Immature natural killer cell (primary cell): ENCODE measurements at regions not wholly inside any gene's neighbourhood (a gene's known extent, or its start where the extent isn't known, plus 50 kb on each side); places are given as distances from the start of the nearest gene placed in this dataset.

ENCODE experiments used
- DNase-seq, 3 donors: peaks; one replicate each; pipeline ENCODE4 v3.0.0; 2022; ENCODE audit warnings: mixed read lengths in 1 of 3
- H3K27ac Mint-ChIP-seq, 6 donors: one replicate each; pipeline ENCODE4 v1.8.0; 2020; ENCODE audit warnings: mixed read lengths in 6 of 6, mild to moderate bottlenecking in 5 of 6, inconsistent platforms in 4 of 6, moderate library complexity in 3 of 6
- H3K27me3 Mint-ChIP-seq, 3 donors: one replicate each; pipeline ENCODE4 v1.8.0; 2020 to 2021; ENCODE audit warnings: low read depth in 3 of 3, mild to moderate bottlenecking in 3 of 3, mixed read lengths in 3 of 3, moderate library complexity in 3 of 3, inconsistent platforms in 1 of 3
- H3K36me3 Mint-ChIP-seq, 3 donors: one replicate each; pipeline ENCODE4 v1.8.0; 2020; ENCODE audit warnings: mixed read lengths in 3 of 3, inconsistent platforms in 2 of 3, mild to moderate bottlenecking in 2 of 3
- H3K4me1 Mint-ChIP-seq, 2 donors: one replicate each; pipeline ENCODE4 v1.8.0; 2020; ENCODE audit warnings: inconsistent platforms in 2 of 2, mild to moderate bottlenecking in 2 of 2, mixed read lengths in 2 of 2, moderate library complexity in 1 of 2
- H3K4me3 Mint-ChIP-seq, 5 donors: one replicate each; pipeline ENCODE4 v1.8.0; 2020; ENCODE audit warnings: mild to moderate bottlenecking in 5 of 5, mixed read lengths in 5 of 5, inconsistent platforms in 3 of 5, moderate library complexity in 3 of 5
- H3K9me3 Mint-ChIP-seq, 6 donors: one replicate each; pipeline ENCODE4 v1.8.0; 2020; ENCODE audit warnings: mild to moderate bottlenecking in 6 of 6, mixed read lengths in 6 of 6, inconsistent platforms in 4 of 6, moderate library complexity in 3 of 6

DNA sequence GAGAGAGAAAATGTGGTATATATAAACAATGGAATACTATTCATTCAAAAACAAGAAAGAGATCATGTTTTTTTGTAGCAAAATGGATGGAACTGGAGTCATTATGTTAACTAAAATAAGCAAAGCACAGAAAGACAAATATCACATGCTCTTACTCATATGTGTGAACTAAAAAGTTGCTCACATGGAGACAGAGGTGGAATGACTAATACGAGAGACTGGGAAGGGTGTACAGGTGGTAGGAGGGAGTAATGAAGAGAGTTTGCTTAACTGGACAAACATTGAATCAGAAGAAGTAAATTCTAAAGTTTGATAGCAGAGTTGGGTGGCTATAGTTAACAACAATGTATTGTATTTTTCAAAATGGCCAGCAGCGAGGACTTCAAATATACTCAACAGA, 1080.7 kb upstream of the CHAC2 start:
- DNase-seq = no peak
- Mint-ChIP-seq H3K36me3 (no peaks in the 10 kb centered on the region), H3K27me3 (no peaks in the 10 kb centered on the region), H3K4me1 (no peaks in the 10 kb centered on the region), H3K4me3 (no peak overlapping the region), H3K9me3 (peaks cover 13 to 57% (median 26%) of the 10 kb centered on the region in 6 donors), H3K27ac (no peak overlapping the region)

DNA sequence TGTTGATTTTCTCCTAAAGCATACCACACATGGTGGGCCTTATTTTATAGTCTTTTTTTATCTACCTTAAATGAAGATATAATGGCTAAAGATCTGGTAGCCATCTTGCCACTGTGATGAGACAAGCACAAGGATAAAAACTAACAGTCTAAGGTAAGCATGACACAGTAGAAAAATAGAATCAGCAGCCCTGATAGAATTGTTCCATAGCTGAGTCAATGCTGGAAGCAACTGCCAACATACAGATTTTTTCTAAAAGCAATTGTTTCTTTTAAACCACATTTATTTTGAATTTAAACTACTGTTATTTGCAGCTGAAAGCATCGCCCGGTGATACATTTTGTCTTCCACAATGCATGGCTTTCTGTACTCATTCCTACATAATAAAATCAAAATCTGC, 1091.5 kb upstream of the CHAC2 start:
- Mint-ChIP-seq H3K27ac (no peak overlapping the region), H3K36me3 (no peaks in the 10 kb centered on the region), H3K4me1 (no peaks in the 10 kb centered on the region), H3K4me3 (no peak overlapping the region), H3K9me3 (peaks cover 15 to 44% (median 23%) of the 10 kb centered on the region in 6 donors), H3K27me3 (peaks cover 0 to 2% (median 0%) of the 10 kb centered on the region in 3 donors)
- DNase-seq = no peak

DNA sequence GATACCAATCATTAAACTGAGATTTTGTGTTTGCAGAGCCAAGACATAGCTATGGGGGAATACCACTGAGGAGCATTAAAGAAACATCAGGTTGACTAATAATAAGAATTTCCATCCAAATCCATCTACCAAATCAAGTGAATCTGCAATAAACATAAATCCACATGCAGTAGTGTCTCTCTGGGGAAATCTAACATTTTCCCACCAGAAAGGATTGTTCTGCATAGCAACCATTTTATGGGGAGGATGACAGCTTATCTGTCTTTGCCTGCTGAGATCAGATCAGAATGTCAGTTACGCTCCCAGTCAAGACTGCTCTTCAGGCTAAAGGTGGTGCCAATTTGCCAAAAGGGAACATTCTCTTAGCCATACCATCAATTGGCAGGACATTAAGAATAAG, 1098.9 kb upstream of the CHAC2 start:
- no peaks in the 10 kb centered on the region for H3K4me1 Mint-ChIP-seq
- H3K4me3 Mint-ChIP-seq = no peak overlapping the region
- DNase-seq = no peak
- H3K27ac Mint-ChIP-seq = no peak overlapping the region
- H3K9me3 Mint-ChIP-seq = peaks cover 6 to 25% (median 14%) of the 10 kb centered on the region in 6 donors
- H3K36me3 Mint-ChIP-seq = no peaks in the 10 kb centered on the region
- H3K27me3 Mint-ChIP-seq = peaks cover 0 to 2% (median 0%) of the 10 kb centered on the region in 3 donors

DNA sequence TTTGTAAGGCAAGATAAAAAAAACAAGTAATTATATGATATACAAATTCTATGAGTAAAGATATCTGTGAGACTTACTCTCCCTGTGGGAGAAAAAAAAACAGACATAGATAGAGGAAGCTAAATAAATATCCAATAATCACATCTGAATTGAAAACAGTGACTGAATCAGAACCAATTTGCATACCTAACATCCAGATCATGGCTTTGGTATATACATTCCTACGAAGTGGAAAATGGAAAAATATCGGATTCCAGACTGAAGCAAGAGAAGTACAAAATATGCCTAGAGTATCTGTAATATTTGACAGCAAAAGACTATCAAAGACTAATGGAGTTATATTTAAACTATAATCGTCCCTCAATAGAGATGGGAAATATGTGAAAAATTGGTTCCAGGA, 1108.1 kb upstream of the CHAC2 start:
- Mint-ChIP-seq H3K4me3 (no peak overlapping the region), H3K4me1 (no peaks in the 10 kb centered on the region), H3K27ac (no peak overlapping the region), H3K27me3 (peaks cover 0 to 2% (median 0%) of the 10 kb centered on the region in 3 donors), H3K9me3 (peaks cover 11 to 39% (median 17%) of the 10 kb centered on the region in 6 donors), H3K36me3 (no peaks in the 10 kb centered on the region)
- no peak for DNase-seq

DNA sequence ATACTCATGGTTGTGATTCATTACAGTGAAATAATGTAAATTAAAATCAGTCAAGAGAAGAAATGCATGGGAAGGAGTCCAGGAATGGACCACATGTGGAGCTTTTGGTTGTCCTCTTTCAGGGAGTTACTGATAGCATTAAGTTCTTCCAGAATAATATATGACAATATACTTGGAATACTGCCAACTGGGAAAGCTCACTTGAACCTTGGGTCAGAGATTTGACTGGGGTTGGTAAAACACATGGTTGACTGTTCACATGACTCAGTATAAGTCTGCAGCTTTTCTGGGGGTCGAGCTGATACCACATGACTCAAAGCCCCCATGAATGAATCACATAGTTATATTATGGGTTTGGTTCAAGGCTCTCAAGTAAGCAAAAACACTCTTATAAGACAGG, 1109.0 kb upstream of the CHAC2 start:
- Mint-ChIP-seq H3K4me3 (no peak overlapping the region), H3K9me3 (peaks cover 15 to 45% (median 21%) of the 10 kb centered on the region in 6 donors), H3K27ac (no peak overlapping the region), H3K27me3 (peaks cover 0 to 2% (median 0%) of the 10 kb centered on the region in 3 donors), H3K36me3 (no peaks in the 10 kb centered on the region), H3K4me1 (no peaks in the 10 kb centered on the region)
- DNase-seq = no peak

DNA sequence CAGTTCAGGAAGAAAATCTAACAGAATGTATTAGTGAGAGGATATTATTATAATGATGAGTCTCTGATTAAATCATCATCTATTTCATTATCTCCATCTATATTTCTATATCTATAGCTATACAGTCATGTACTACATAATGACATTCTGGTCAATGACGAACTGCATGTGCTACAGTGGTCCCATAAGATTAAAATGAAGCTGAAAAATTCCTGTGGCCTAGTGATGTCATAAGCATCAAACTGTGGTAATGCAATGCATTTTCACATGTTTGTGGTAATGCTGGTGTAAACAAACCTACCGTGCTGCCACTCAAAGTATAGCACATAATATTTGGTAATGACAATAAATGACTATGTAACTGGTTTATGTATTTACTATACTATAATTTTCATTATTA, 1127.9 kb upstream of the CHAC2 start:
- no peak overlapping the region for H3K4me3 Mint-ChIP-seq
- no peak overlapping the region for H3K27ac Mint-ChIP-seq
- H3K9me3 Mint-ChIP-seq = peaks cover 5 to 42% (median 16%) of the 10 kb centered on the region in 6 donors
- no peak for DNase-seq
- H3K4me1 Mint-ChIP-seq = no peaks in the 10 kb centered on the region
- H3K36me3 Mint-ChIP-seq = no peaks in the 10 kb centered on the region
- no peaks in the 10 kb centered on the region for H3K27me3 Mint-ChIP-seq

DNA sequence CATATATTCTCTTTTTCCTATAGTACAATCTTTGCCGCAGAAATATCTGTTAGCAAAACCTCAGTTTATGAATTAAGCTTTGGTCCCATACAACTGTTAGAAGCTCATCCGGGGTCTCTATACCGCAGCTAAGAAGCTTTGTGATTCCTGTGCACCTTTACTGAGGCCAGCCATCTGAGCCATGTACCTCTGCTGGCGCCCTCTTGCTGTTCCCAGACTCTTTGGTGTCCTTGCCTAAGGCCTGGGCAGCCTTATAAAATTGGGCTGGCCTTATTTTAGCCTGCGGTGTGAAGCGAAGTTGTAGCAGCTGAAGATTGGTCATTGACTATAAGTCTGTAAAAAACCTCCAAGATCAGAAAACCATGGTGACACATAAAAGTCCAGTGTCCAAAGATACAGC, 1135.1 kb upstream of the CHAC2 start:
- no peak overlapping the region for H3K4me3 Mint-ChIP-seq
- H3K27ac Mint-ChIP-seq = no peak overlapping the region
- no peaks in the 10 kb centered on the region for H3K4me1 Mint-ChIP-seq
- DNase-seq = no peak
- no peaks in the 10 kb centered on the region for H3K36me3 Mint-ChIP-seq
- peaks cover 13 to 55% (median 23%) of the 10 kb centered on the region in 6 donors for H3K9me3 Mint-ChIP-seq
- no peaks in the 10 kb centered on the region for H3K27me3 Mint-ChIP-seq

DNA sequence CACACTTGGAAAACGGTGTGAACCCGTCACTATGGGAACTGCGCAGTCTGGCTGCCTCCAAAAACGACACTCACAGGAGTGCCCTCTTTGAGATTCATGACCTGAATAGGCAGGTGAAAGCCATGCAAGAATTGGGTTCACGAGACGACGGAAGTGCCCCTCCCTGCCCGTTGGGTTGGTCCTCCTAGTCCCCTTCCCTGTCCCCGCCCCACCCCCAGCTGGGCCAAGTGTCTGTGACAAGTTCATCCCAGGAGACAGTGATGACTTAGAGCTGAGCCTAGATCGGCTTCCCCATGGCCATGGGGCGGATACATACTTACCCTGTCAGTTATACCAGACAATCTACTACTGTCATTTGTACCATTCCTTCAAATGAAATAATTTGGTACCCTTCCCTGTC, 1137.7 kb upstream of the CHAC2 start:
- Mint-ChIP-seq H3K9me3 (peaks cover 8 to 47% (median 24%) of the 10 kb centered on the region in 6 donors), H3K27me3 (peaks cover 0 to 2% (median 0%) of the 10 kb centered on the region in 3 donors), H3K4me1 (no peaks in the 10 kb centered on the region), H3K36me3 (no peaks in the 10 kb centered on the region), H3K4me3 (no peak overlapping the region), H3K27ac (no peak overlapping the region)
- no peak for DNase-seq

DNA sequence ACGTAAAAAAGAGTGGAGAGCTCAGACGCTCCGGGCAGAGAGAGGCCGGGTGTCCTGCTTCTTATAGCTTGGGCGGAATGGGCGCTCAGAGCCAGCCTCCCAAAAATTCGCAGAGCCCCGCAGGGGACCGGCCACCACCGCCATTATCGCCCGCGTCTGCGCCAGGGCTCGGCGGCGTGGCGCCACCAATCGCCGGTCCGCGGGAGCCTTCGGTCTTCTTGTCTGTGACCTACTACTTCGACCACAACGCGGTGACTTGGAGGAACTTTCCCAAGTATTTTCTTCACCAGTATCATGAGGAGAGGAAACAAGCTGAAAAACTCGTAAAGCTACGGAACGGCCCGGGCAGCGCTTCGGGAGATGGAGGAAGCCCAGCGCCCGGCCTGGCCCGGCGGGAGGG, 1138.1 kb upstream of the CHAC2 start:
- Mint-ChIP-seq H3K36me3 (no peaks in the 10 kb centered on the region), H3K4me3 (no peak overlapping the region), H3K27ac (no peak overlapping the region), H3K9me3 (peaks cover 8 to 48% (median 24%) of the 10 kb centered on the region in 6 donors), H3K27me3 (peaks cover 0 to 2% (median 0%) of the 10 kb centered on the region in 3 donors), H3K4me1 (no peaks in the 10 kb centered on the region)
- DNase-seq = no peak

DNA sequence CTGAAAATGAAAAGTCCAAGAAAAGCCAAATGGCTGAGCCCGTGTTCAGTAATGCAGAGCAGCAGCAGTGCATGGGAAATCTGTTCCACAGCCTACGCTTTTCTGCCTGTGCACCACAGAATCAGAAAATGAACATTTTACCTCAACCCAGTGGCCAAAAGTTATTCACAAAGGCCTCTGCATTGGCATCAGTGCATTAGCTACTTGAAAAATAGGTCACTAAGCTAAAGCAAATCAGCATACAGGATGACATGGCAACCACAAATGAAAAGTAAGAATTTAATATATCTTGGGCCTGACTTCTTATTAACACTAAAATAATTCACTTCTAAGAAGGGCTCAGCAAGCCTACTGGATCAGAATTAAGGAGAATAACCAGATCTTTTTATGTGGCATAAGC, 1145.3 kb upstream of the CHAC2 start:
- Mint-ChIP-seq H3K27me3 (peaks cover 0 to 2% (median 0%) of the 10 kb centered on the region in 3 donors), H3K4me3 (no peak overlapping the region), H3K27ac (no peak overlapping the region), H3K36me3 (no peaks in the 10 kb centered on the region), H3K4me1 (no peaks in the 10 kb centered on the region), H3K9me3 (peaks cover 3 to 38% (median 5%) of the 10 kb centered on the region in 6 donors)
- DNase-seq = no peak

DNA sequence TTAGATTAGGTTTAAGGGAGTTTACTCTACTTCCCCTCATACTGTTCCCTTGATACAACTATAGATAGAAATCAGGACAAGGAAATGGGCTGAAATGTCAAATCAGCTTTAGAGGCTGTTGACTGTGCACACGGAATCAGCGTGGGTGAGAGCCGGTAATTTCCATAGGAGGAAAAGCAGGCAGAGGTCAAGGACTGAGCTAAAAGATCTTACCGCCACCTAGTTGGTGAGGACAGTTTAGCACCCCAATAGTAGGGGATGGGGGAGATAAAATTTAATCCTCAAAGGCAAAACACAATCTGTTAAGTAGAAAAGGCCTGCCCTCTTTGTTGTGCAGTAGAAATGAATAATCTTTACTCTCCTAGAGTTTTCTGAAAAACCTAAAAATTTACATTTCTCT, 1154.5 kb upstream of the CHAC2 start:
- no peak for DNase-seq
- no peaks in the 10 kb centered on the region for H3K36me3 Mint-ChIP-seq
- H3K27me3 Mint-ChIP-seq = peaks cover 0 to 3% (median 0%) of the 10 kb centered on the region in 3 donors
- no peaks in the 10 kb centered on the region for H3K4me1 Mint-ChIP-seq
- peaks cover 17 to 51% (median 24%) of the 10 kb centered on the region in 6 donors for H3K9me3 Mint-ChIP-seq
- no peak overlapping the region for H3K4me3 Mint-ChIP-seq
- H3K27ac Mint-ChIP-seq = no peak overlapping the region

DNA sequence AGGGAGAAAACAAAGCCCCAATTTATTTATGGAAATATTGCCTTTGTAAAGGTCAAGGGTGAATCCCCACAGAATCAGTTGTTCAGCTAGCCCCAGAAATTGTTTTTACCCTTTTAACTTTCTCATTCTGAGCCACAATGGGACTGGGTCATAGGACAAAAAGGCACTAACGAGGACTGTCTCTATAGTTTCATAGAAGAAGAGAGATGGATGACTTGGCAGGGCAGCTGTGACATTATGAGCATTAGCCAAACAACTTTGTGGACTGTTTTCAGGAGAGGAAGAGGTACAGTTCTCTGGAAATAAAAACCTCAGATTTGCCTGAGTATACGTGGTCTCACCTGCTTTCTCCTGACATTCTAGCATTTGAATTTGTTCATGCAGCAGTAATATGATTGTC, 1155.8 kb upstream of the CHAC2 start:
- DNase-seq = no peak
- no peaks in the 10 kb centered on the region for H3K36me3 Mint-ChIP-seq
- H3K4me1 Mint-ChIP-seq = no peaks in the 10 kb centered on the region
- H3K4me3 Mint-ChIP-seq = no peak overlapping the region
- H3K27ac Mint-ChIP-seq = no peak overlapping the region
- H3K27me3 Mint-ChIP-seq = peaks cover 0 to 3% (median 0%) of the 10 kb centered on the region in 3 donors
- peaks cover 11 to 42% (median 28%) of the 10 kb centered on the region in 6 donors for H3K9me3 Mint-ChIP-seq

DNA sequence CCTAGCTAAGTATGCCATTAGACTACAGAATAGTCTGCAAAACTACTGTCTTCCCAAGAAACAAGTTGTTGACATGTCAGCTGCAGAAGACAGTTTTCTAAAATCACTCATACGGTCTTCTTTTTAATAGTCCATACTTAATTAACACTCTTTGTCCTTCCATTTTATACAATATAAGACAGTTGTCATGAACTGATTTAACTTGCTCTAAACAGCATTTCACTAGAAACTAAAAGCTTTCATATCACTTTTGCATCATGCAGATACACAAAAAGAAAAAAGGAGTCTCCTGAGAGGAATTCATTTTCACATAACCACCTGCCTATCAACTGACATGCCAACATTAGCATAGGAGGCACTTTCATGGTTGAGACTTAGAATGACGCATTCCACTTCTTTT, 1159.6 kb upstream of the CHAC2 start:
- H3K27ac Mint-ChIP-seq = no peak overlapping the region
- DNase-seq = no peak
- no peaks in the 10 kb centered on the region for H3K4me1 Mint-ChIP-seq
- no peaks in the 10 kb centered on the region for H3K36me3 Mint-ChIP-seq
- H3K27me3 Mint-ChIP-seq = peaks cover 0 to 3% (median 0%) of the 10 kb centered on the region in 3 donors
- H3K9me3 Mint-ChIP-seq = peaks cover 8 to 36% (median 31%) of the 10 kb centered on the region in 6 donors
- no peak overlapping the region for H3K4me3 Mint-ChIP-seq

DNA sequence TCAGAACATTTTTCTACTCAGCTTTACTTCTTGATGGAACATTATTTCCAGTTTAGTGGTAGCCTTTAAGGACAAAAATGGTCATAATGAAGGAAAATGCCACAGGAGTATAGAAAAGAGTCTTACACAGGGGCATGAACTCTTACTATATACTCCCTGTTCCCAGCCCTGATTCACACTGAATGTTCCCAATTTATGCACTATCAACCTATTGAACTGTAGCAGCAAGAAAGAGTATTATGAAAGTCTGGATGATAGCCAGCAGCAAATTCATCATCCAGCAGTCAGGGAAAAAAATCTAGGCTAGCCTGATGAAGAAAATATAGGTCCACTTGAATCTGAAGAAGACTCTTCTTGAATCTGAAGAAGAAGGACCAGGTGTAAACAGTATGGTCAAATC, 1170.3 kb upstream of the CHAC2 start:
- Mint-ChIP-seq H3K27me3 (no peaks in the 10 kb centered on the region), H3K27ac (no peak overlapping the region), H3K4me1 (no peaks in the 10 kb centered on the region), H3K9me3 (peaks cover 14 to 46% (median 20%) of the 10 kb centered on the region in 6 donors), H3K4me3 (no peak overlapping the region), H3K36me3 (no peaks in the 10 kb centered on the region)
- DNase-seq = no peak

DNA sequence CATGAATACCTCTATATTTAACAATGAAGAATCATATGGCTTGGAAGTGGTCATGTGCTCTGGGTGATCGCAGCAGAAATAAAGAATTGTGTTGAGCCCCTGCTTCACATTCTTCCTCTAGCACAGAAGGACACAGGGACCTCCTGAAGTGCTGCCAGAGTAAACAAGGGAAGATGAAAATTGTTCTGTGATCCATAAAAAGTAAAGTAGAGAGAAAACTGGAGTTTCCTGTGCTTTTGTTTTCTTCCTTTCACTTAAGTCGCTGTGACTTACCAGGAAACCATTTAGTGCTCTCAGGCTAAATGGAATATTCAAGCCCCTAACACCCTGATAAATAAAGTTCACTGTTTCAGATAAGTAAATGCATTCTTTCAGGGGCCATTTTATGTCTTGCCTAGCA, 1173.6 kb upstream of the CHAC2 start:
- Mint-ChIP-seq H3K4me1 (no peaks in the 10 kb centered on the region), H3K27me3 (no peaks in the 10 kb centered on the region), H3K27ac (no peak overlapping the region), H3K9me3 (peaks cover 27 to 64% (median 36%) of the 10 kb centered on the region in 6 donors), H3K36me3 (no peaks in the 10 kb centered on the region), H3K4me3 (no peak overlapping the region)
- DNase-seq = no peak
